ENCODE measurements at regions not wholly inside any gene's neighbourhood (a gene's known extent, or its start where the extent isn't known, plus 50 kb on each side); places are given as distances from the start of the nearest gene placed in this dataset.

DNA sequence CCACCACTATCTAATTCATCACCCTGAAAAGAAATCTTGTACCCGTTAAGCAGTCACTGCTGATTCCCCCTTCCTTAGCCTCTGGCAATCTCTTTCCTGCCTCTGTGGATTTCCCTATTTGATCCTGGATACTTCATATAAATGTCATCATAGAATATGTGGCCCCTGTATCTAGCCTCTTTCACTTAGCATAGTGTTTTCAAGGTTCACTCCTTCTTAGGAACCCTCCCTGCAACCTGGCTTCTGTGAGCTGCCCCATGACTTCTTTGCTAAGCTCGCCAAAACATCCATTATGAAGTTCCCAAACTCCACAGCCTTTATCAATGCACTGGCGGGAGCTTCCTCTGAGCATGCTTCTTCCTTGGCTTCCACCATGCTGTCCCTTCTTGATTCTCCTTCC, 70.8 kb upstream of the PDZD8 start:
- ChIA-PET POLR2A (ENCODE audit: low non-redundant PET) (no interaction called here), CTCF (no interaction called here)
- no peak for DNase-seq (ENCODE audit: low spot score)
- no peaks in the 10 kb centered on the region for H3K36me3 ChIP-seq (ENCODE audit: insufficient read depth, low read length, poor library complexity, severe bottlenecking)
- H3K4me1 ChIP-seq (ENCODE audit: insufficient read depth, low read length, poor library complexity, severe bottlenecking): no peaks in the 10 kb centered on the region
- H3K4me3 ChIP-seq (ENCODE audit: low read depth, low read length, poor library complexity, severe bottlenecking): no peak overlapping the region
- H3K27ac ChIP-seq (ENCODE audit: low read depth, low read length, poor library complexity, severe bottlenecking): no peak overlapping the region
- H3K9me3 ChIP-seq (ENCODE audit: low read depth, low read length, poor library complexity, severe bottlenecking): no peaks in the 10 kb centered on the region
- intact Hi-C loops (cut with micrococcal nuclease; ENCODE audit: unreplicated experiment): no loop called here
- TF ChIP-seq, protein P1, sequence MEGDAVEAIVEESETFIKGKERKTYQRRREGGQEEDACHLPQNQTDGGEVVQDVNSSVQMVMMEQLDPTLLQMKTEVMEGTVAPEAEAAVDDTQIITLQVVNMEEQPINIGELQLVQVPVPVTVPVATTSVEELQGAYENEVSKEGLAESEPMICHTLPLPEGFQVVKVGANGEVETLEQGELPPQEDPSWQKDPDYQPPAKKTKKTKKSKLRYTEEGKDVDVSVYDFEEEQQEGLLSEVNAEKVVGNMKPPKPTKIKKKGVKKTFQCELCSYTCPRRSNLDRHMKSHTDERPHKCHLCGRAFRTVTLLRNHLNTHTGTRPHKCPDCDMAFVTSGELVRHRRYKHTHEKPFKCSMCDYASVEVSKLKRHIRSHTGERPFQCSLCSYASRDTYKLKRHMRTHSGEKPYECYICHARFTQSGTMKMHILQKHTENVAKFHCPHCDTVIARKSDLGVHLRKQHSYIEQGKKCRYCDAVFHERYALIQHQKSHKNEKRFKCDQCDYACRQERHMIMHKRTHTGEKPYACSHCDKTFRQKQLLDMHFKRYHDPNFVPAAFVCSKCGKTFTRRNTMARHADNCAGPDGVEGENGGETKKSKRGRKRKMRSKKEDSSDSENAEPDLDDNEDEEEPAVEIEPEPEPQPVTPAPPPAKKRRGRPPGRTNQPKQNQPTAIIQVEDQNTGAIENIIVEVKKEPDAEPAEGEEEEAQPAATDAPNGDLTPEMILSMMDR (conservative IDR thresholded peaks at IDR 0.05; ENCODE audit: low read depth, low read length): no peak
- H3K27me3 ChIP-seq (replicated peaks; ENCODE audit: insufficient read depth, low read depth, low read length, poor library complexity): peaks cover 19% of the 10 kb centered on the region
- no TSS peak for BruUV-seq (replicated peaks)

DNA sequence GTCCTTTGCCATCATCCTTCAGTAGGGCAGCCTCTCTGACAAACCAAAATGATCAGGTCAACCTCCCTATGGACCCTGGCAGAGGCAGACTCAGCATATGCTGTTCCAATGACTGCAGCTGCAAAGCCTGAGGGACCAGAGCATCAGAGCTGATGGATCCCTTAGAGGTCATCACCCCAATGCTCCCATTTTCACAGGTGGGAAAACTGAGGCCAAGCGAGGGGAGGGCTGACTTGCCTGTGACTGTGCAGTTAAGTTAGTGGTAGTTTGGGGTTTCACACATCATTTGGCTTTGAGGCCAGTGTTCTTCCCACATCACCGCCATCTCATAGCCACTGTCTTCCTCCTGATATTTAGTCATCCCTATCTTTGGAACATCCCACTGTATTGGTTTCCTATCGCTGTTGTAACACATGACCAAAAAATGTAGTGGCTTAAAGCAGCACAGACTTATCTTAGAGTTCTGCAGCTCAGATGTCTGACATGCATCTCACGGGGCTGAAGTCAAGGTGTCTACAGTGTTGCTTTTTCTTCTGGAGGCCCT, 69.3 kb upstream of the PDZD8 start:
- no TSS peak for BruUV-seq (replicated peaks)
- CTCF ChIA-PET: no interaction called here
- TF ChIP-seq EZH2 (IDR thresholded peaks at IDR 0.05; ENCODE audit: borderline replicate concordance, low read depth, low read length, poor library complexity, severe bottlenecking): no peak
- TF ChIP-seq, protein P1 (conservative IDR thresholded peaks at IDR 0.05; ENCODE audit: low read depth, low read length): no peak

DNA sequence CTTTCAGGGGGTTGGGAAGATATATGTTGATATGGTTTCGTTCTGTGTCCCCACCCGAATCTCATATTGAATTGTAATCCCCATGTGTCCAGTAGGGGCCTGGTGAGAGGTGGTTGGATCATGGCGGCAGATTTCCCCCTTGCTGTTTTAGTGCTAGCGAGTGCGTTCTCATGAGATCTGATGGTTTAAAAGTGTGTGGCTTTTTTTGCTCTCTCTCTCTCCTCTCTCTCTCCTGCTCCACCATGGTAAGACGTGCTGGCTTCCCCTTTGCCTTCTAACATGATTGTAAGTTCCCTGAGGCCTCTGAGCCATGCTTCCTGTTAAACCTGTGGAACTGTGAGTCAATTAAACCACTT, 68.4 kb upstream of the PDZD8 start:
- Histone ChIP-seq H3K27me3 (replicated peaks; ENCODE audit: insufficient read depth, low read depth, low read length, poor library complexity) (peaks cover 32% of the 10 kb centered on the region), H3K4me3 (ENCODE audit: low read depth, low read length, poor library complexity, severe bottlenecking) (no peak overlapping the region), H3K9me3 (ENCODE audit: low read depth, low read length, poor library complexity, severe bottlenecking) (no peaks in the 10 kb centered on the region), H3K27ac (ENCODE audit: low read depth, low read length, poor library complexity, severe bottlenecking) (no peak overlapping the region), H3K4me1 (ENCODE audit: insufficient read depth, low read length, poor library complexity, severe bottlenecking) (no peaks in the 10 kb centered on the region), H3K36me3 (ENCODE audit: insufficient read depth, low read length, poor library complexity, severe bottlenecking) (no peaks in the 10 kb centered on the region)
- BruUV-seq (replicated peaks): no TSS peak
- ChIA-PET POLR2A (ENCODE audit: low non-redundant PET) (no interaction called here), CTCF (no interaction called here)
- DNase-seq (ENCODE audit: low spot score): no peak
- no peak for TF ChIP-seq EZH2 (IDR thresholded peaks at IDR 0.05; ENCODE audit: borderline replicate concordance, low read depth, low read length, poor library complexity, severe bottlenecking)
- intact Hi-C loops (cut with micrococcal nuclease; ENCODE audit: unreplicated experiment): no loop called here

More for the DNA sequence above, 69.3 kb upstream of the PDZD8 start:
- no peak overlapping the region for H3K4me3 ChIP-seq (ENCODE audit: low read depth, low read length, poor library complexity, severe bottlenecking)
- peaks cover 28% of the 10 kb centered on the region for H3K27me3 ChIP-seq (replicated peaks; ENCODE audit: insufficient read depth, low read depth, low read length, poor library complexity)
- no peak for DNase-seq (ENCODE audit: low spot score)
- no peaks in the 10 kb centered on the region for H3K4me1 ChIP-seq (ENCODE audit: insufficient read depth, low read length, poor library complexity, severe bottlenecking)
- POLR2A ChIA-PET (ENCODE audit: low non-redundant PET): no interaction called here
- intact Hi-C loops (cut with micrococcal nuclease; ENCODE audit: unreplicated experiment): no loop called here
- H3K9me3 ChIP-seq (ENCODE audit: low read depth, low read length, poor library complexity, severe bottlenecking): no peaks in the 10 kb centered on the region
- H3K36me3 ChIP-seq (ENCODE audit: insufficient read depth, low read length, poor library complexity, severe bottlenecking): no peaks in the 10 kb centered on the region
- no peak overlapping the region for H3K27ac ChIP-seq (ENCODE audit: low read depth, low read length, poor library complexity, severe bottlenecking)

DNA sequence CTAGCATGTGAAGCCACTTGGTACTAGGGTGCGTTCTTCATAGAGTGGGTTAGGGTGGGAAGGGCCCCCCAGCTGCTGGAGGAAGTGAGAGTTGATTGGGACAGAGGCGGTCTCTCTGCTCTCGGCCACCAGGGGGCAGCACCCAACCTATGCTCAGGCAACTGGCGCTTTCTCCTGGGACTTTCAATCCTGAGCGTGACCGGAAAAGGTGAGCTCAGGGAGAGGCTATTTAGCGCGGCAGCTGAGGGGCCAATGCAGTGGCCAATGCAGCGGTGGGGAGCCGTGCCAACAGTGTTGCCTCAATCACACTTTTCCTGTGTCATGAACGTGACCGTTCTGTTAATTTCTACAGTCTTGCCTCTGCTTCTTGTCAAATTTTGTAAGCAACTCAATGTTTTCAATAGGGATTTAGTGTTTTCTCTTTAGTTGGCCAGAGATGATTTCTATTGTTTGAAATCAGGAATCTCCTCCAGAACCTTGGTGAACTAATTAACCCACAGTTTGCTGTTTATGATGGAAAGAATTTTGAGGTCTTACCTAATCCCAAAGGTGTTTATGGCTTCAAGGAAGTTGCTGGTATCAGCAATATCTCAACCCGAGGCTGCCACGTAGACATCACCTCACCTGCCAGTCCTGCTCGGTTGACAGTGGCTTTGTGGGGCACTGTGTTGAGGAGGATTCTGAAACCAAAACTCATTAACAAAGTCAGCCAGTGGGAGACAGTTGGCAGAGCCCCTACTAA, 67.9 kb upstream of the PDZD8 start:
- no peak overlapping the region for H3K4me3 ChIP-seq (ENCODE audit: low read depth, low read length, poor library complexity, severe bottlenecking)
- no peaks in the 10 kb centered on the region for H3K4me1 ChIP-seq (ENCODE audit: insufficient read depth, low read length, poor library complexity, severe bottlenecking)
- no TSS peak for BruUV-seq (replicated peaks)
- no peak overlapping the region for H3K27ac ChIP-seq (ENCODE audit: low read depth, low read length, poor library complexity, severe bottlenecking)
- H3K27me3 ChIP-seq (replicated peaks; ENCODE audit: insufficient read depth, low read depth, low read length, poor library complexity): peaks cover 32% of the 10 kb centered on the region
- ChIA-PET POLR2A (ENCODE audit: low non-redundant PET) (interaction anchor here (0.7 kb wide), 1 partner anchor 744 kb away, joined by 3 read pairs; no protein-coding TSS in a partner anchor), CTCF (interaction anchor here (0.5 to 1.7 kb wide), 7 partner anchors 8 to 1016 kb away, joined by 3 to 16 read pairs (median 4); no protein-coding TSS in a partner anchor)
- no peaks in the 10 kb centered on the region for H3K36me3 ChIP-seq (ENCODE audit: insufficient read depth, low read length, poor library complexity, severe bottlenecking)
- intact Hi-C loops (cut with micrococcal nuclease; ENCODE audit: unreplicated experiment): no loop called here
- H3K9me3 ChIP-seq (ENCODE audit: low read depth, low read length, poor library complexity, severe bottlenecking): no peaks in the 10 kb centered on the region
- peak; percentile 69 for DNase-seq (ENCODE audit: low spot score)
- TF ChIP-seq, protein P1 (conservative IDR thresholded peaks at IDR 0.05; ENCODE audit: low read depth, low read length): peak; percentile 97
- TF ChIP-seq EZH2 (IDR thresholded peaks at IDR 0.05; ENCODE audit: borderline replicate concordance, low read depth, low read length, poor library complexity, severe bottlenecking): no peak

Data from A673 (cell line).